ENCODE measurements at regions not wholly inside any gene's neighbourhood (a gene's known extent, or its start where the extent isn't known, plus 50 kb on each side); places are given as distances from the start of the nearest gene placed in this dataset.

DNA sequence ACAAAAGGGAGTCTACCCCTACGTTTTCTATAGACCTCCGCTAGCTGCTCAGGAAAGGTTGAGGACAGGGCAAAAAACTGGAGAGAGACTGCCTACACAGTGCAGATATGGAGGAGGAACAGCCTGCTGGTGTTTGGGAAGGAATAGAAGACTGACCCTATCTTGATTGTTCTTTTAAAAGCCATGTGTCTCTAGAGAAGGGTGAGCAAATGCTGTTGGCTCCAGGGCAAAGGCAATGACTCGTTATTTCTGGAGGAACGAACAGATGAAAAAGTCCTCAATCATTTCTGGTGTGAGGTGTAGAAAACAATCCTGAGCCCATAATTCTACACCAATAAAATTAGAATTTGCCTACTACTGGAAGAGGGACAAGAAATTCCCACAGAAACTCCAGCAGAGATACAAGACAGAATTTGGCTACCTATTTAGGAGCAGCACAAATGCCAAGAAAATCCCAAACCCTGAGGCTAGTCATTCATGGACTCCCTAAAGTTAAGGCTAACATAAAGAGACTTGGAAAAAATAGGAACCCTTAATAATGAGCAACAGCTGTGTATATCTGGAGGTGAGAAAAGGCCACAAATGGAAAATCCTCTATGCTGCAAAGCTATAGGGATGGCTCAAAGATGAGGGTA lies 1206.3 kb upstream of the CNTN5 start:
- DNase-seq = no peak

GRCh38 chr11:97815667-97816066 lies 1205.1 kb upstream of the CNTN5 start:
- no peak for DNase-seq

- no peak for DNase-seq
Observed at GRCh38 chr11:97832451-97832850, 1188.3 kb upstream of the CNTN5 start.

GRCh38 chr11:97833412-97833811 lies 1187.3 kb upstream of the CNTN5 start:
- no peak for DNase-seq

DNA sequence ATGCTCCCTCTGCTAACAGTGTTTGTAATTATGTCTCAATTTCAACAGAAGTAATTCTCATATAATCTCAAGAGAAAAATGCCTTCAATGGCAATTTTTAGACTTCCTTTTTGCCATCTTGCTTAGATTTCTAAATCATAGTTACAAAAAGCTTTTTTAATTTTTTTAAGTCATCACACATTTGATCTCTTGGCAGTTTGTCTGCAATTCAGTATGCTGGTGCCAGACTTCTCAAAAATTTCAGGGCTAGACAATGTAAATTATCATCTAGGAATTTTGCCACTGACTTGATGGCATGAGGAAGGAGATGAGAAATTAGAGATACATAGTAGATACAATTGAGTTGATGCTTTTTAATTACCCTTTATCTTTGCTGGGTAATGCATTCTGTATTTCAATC lies 1176.7 kb upstream of the CNTN5 start:
- DNase-seq = no peak

GRCh38 chr11:97847730-97848129 lies 1173.0 kb upstream of the CNTN5 start:
- DNase-seq = no peak

GRCh38 chr11:97850701-97851100 lies 1170.0 kb upstream of the CNTN5 start:
- DNase-seq = no peak

GRCh38 chr11:97854357-97854756 lies 1166.4 kb upstream of the CNTN5 start:
- no peak for DNase-seq

DNA sequence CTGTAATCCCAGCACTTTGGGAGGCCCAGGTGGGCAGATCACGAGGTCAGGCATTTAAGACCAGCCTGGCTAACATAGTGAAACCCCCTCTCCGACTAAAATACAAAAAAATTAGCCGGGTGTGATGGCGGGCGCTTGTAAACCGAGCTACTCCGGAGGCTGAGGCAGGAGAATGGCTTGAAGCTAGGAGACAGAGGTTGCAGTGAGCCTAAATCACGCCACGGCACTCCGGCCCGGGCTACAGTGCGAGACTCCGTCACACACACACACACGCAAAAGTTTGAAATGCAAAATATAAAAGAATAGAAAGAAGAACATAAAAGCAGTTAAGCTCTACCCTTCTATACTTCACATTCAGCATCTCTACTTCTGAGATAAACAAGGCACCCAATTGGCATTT lies 1165.9 kb upstream of the CNTN5 start:
- DNase-seq = no peak

- DNase-seq = no peak
Observed at GRCh38 chr11:97856666-97857065, 1164.1 kb upstream of the CNTN5 start.

DNA sequence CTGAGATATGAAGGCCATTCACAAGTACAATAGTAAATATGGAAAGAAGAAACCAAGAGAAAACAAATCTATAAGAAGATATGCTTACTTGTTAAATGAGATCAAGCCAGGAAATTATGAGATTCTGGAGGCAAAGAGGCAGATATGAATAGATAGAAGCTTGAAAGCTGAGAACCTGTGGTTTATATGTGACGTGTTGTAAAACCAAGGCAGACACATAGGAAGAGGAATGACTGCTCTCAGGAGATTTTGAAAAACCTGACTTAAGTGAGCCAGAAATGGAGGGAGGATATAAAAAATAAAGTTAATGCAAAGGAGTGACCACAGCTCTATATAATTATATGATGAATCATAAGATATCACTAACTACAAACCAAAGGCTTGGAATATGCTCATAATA lies 1160.5 kb upstream of the CNTN5 start:
- no peak for DNase-seq

DNA sequence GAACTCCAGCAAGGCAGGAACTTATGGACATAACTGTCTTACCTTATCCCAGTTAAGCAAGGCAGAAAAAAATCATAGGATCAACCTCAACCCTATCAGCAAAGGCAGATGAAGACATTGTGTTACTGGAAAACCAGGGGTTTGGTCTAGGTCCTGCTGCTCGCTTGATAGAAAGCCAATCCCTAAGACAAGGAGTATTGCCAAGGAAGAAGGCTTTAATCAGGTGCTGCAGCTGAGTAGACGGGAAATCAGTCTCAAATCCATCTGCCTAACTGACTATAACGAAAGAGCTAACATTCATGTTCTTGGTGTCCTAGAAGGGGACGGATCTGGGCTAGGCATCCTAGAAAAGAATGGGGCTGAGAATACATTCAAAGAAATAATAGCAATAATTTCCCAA lies 1158.7 kb upstream of the CNTN5 start:
- DNase-seq = no peak

DNA sequence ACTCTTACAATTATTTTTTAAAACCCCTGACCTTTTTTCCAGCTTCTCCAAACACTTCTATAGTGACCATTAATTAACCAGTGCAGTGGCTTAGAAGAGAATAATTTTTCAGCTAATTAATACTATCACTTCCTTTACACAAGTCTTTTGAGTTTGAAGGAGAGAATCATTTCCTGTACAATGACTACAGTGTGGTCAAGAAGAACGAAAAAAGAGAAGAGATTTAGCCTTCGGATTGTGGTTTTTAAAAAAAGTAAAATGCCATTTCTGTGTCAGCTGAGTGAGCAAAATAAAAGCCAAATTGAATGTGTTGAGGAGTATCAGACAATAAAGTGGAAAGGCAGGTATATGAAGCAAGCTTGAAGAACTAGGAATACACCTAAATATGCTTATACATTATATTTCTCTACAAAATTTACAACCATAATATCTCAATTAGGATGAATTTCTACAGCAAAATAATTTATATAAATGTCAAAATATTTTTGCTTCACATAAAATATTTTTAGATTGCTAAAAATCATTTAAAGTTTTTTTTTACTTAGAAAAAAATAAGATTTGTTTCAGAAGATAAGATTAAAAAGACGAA lies 1155.2 kb upstream of the CNTN5 start:
- DNase-seq = no peak

DNA sequence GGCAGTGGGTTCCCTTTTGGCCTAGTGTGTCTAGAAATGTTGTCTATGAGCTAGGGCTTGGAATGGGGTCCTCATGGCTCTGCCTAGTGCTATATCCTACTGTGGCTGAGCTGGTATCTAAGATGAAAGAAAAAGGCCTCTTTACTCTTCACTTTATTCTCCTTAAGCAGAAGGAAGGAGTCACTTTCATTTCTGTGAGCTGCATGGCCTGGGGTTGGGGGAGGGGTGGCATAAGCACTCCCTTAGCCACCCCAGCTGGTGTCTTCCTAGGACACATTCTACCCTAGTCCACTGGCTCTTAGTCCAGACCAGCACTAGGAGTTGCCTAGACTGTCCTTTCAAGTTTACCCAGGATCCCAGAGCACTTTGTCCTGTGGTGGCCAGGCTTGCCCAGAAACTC lies 1148.9 kb upstream of the CNTN5 start:
- no peak for DNase-seq

GRCh38 chr11:97880209-97880608 lies 1140.5 kb upstream of the CNTN5 start:
- DNase-seq = no peak

DNA sequence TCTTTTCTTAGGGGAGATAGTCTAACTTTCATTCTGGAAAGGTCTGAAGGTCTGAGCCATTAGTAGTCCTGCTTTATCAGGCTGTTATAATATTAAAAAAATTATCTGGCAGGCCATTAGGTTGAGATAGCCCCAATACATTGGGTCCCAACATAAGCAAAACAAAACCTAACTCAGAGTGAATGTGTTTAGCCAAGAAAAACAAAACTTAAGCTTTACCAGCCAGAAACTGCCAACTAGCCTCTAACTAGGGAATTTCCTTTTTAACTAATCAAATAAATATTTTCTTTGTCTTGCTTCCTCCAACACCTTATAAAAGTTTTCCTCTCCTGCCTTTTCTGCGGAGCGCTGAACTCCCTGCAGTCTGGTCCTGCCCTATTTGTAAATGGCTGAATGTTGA lies 1137.7 kb upstream of the CNTN5 start:
- no peak for DNase-seq

GRCh38 chr11:97888641-97889040 lies 1132.1 kb upstream of the CNTN5 start:
- no peak for DNase-seq

DNA sequence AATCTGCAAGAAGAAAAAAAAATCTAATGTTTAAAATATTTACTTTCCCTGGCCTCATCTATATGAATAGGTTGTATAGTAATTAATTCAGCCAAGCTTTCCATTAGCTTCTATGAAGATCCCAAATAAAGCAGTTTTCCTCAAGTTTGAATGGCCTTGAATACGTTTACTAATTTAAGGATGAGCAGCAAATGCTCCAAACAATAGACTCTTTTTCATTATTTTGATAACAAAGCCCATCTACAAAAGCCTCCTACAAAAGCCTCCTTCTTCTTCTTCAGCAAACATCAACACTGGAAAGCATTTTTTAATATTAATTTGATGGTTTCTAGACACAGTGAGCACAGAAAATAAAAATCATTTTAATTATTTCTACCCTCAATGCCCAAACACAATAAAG lies 1130.3 kb upstream of the CNTN5 start:
- no peak for DNase-seq

DNA sequence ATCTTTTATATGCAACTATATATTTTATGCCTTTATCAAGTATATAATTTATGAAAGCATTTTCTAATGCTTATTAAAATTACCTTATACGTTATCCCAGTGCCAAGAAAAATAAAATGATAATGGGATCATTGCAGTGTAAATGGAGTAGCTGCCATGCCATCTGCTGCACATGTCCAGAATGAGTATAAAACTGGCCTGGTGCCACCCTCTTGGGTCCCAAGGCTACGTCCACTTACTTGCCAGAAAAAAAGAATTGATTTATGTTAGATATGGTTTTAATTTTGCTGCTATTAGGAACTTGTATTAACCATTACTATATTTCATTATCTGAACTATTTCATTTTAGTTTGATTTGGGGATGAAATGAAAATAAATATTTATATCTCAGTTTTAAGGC lies 1127.1 kb upstream of the CNTN5 start:
- no peak for DNase-seq

DNA sequence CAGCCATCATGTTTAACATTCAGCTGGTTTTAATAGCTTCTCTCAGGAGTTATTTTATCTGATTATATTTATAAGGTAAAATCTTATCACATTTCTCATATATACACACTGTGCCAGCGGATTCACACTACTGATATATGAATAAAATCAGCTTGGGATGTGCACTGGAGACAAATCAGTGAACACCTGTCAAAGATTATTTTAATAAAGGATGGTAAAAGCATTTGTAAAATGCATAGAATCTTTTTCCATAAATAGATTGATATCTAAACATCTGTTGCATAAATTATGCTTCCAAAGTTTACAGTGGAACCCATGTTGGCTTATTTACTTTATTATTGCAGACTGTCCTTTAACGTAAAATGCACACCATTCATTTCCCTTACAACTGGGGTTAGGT lies 1125.8 kb upstream of the CNTN5 start:
- DNase-seq = no peak

DNA sequence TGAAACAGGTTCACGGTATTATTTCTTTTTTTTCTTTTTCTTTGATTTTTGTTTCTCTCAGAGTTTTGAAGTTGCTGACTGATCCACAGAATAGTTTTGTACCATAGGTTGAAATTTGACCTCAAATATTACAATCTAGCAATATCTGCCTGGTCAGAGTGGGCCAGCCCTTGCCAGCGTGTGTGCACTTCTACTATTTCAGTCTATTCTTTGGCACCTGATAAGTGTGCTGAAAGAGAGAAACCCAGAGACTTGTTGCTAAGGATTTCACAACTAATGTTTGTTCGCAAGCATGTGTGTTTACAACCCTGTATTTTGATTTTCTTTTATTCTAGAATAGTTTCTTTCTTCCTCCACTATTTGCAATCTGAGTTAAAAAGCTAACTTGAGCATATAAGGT lies 1125.2 kb upstream of the CNTN5 start:
- DNase-seq = no peak

DNA sequence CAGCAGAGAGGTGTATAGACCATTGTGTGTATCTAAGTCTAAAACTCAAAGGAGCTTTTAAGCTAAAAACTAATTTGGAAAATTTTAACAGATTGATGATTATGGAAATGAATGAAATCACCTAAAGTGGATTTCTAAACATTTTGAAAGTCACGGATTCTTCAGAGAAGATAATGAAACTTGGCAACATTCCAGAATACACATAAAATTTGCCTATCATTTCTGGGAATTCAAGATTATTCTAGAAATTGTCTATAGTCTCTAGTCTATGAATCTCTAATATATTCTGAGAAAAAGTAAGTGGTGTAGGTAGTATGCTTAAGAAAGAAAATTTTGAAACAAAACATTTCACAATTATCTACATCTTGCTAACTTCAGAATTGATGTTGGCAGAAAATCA lies 1117.9 kb upstream of the CNTN5 start:
- DNase-seq = no peak

- DNase-seq = no peak
Observed at GRCh38 chr11:97905101-97905500, 1115.6 kb upstream of the CNTN5 start.

DNA sequence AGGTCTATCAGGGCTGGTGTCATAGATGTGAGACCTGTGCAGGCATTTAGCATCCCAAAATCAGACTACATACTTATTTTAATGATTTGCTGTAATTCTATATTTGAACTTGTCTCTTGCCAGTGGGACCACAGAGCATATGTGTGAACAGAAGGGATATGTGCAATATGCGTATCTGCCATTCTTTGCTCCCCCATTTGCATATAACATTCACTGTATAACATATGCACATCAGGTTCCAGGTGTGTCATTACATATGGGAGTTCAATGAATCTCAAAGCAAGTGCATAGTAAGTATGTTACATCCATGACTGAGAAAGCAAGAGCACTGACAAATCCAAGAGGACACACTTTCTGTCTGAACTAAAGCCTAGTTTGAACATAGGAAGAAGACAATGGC lies 1115.1 kb upstream of the CNTN5 start:
- no peak for DNase-seq

DNA sequence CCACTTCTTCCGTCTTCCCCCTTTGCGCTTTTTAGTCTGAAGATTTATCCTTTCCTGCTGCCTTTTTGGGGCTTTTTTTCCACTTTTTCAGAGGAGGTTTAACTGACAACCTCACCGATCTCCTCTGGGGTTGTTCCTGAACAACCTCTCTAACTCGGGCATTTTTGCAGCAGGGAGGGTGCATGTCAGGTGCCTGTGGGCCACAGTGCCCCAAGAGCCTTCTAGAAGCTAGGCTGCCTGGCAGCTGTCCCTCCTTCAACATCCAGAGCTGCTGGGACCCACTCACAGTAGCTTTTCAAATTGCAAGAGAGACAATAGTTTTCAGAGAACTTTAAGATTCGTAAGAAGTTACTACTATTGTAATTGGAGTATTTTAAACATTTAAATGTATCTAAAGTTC lies 1112.4 kb upstream of the CNTN5 start:
- DNase-seq = no peak
